Activated CD4-positive, alpha-beta T cell treated with anti-CD3 and anti-CD28 coated beads for 36 hours (primary cell): ENCODE measurements at regions not wholly inside any gene's neighbourhood (a gene's known extent, or its start where the extent isn't known, plus 50 kb on each side); places are given as distances from the start of the nearest gene placed in this dataset.

Experiments
- ATAC-seq: fragments of 200-7000 bp; cut with Tn5 transposase; one replicate; pipeline ENCODE4 v1.10.0; 2021; ENCODE audit warnings: mild to moderate bottlenecking, moderate library complexity
- CTCF ChIA-PET: fragments of 350-600 bp; sonication (Branson Sonifier 250); formaldehyde crosslinking; loops from one replicate; lab custom pipeline; 2021; ENCODE audit warnings: antibody characterized with exemption; lab: Charles Lee
- POLR2A ChIA-PET: fragments of 350-600 bp; sonication (Branson Sonifier 250); formaldehyde crosslinking; loops from one replicate; lab custom pipeline; 2021; ENCODE audit warnings: antibody characterized with exemption, inconsistent platforms; lab: Charles Lee
- DNase-seq: peaks from one replicate; pipeline ENCODE4 v3.0.0-alpha.2; 2020
- H3K27ac Mint-ChIP-seq: one replicate; pipeline ENCODE4 v1.8.0; 2021; ENCODE audit warnings: mixed read lengths
- H3K27me3 Mint-ChIP-seq: one replicate; pipeline ENCODE4 v1.8.0; 2021; ENCODE audit warnings: mixed read lengths
- H3K36me3 Mint-ChIP-seq: one replicate; pipeline ENCODE4 v1.8.0; 2021; ENCODE audit warnings: low read depth, mixed read lengths
- H3K4me1 Mint-ChIP-seq: one replicate; pipeline ENCODE4 v1.8.0; 2021; ENCODE audit warnings: mixed read lengths
- H3K4me3 Mint-ChIP-seq: one replicate; pipeline ENCODE4 v1.8.0; 2021; ENCODE audit warnings: mild to moderate bottlenecking, moderate library complexity, mixed read lengths
- H3K9me3 Mint-ChIP-seq: one replicate; pipeline ENCODE4 v1.8.0; 2021; ENCODE audit warnings: low read depth, mixed read lengths
- intact Hi-C, 2 experiments: fragments of 100-400 bp; cut with DNase I in 1 of 2; cut with micrococcal nuclease in 1 of 2; formaldehyde crosslinking; loops; one replicate each; pipeline versions ENCODE4 v1.14.2 to v1.15.1; 2022 to 2024; cut with DNase I, micrococcal nuclease

- no peak overlapping the region for H3K27ac Mint-ChIP-seq
- no peak for DNase-seq
- no peak for ATAC-seq
- no peak overlapping the region for H3K4me3 Mint-ChIP-seq
- intact Hi-C loops = no loop called here
- no peaks in the 10 kb centered on the region for H3K27me3 Mint-ChIP-seq
- ChIA-PET CTCF (no interaction called here), POLR2A (no interaction called here)
- no peaks in the 10 kb centered on the region for H3K4me1 Mint-ChIP-seq
- H3K9me3 Mint-ChIP-seq = peaks cover 3% of the 10 kb centered on the region
- no peaks in the 10 kb centered on the region for H3K36me3 Mint-ChIP-seq
Observed at GRCh38 chr18:60319129-60319528, 53.4 kb downstream of the MC4R start.

GRCh38 chr18:60311676-60312360 lies 60.8 kb downstream of the MC4R start:
- ChIA-PET CTCF (no interaction called here), POLR2A (no interaction called here)
- H3K4me1 Mint-ChIP-seq = no peaks in the 10 kb centered on the region
- intact Hi-C loops = no loop called here
- no peak overlapping the region for H3K4me3 Mint-ChIP-seq
- H3K27ac Mint-ChIP-seq = no peak overlapping the region
- H3K27me3 Mint-ChIP-seq = no peaks in the 10 kb centered on the region
- no peaks in the 10 kb centered on the region for H3K36me3 Mint-ChIP-seq
- no peak for DNase-seq
- no peaks in the 10 kb centered on the region for H3K9me3 Mint-ChIP-seq
- no peak for ATAC-seq

- no peak for ATAC-seq
- POLR2A ChIA-PET = no interaction called here
- intact Hi-C loops = no loop called here
- no peaks in the 10 kb centered on the region for H3K9me3 Mint-ChIP-seq
- DNase-seq = no peak
- no peak overlapping the region for H3K27ac Mint-ChIP-seq
- H3K4me3 Mint-ChIP-seq = no peak overlapping the region
- H3K27me3 Mint-ChIP-seq = no peaks in the 10 kb centered on the region
- CTCF ChIA-PET = interaction anchor here (0.6 to 0.7 kb wide), 2 partner anchors 11 to 704 kb away, joined by 3 read pairs; no protein-coding TSS in a partner anchor
- H3K36me3 Mint-ChIP-seq = no peaks in the 10 kb centered on the region
- H3K4me1 Mint-ChIP-seq = no peaks in the 10 kb centered on the region
Observed at GRCh38 chr18:60295674-60296073, 76.9 kb downstream of the MC4R start.

GRCh38 chr18:60292186-60292585 lies 80.4 kb downstream of the MC4R start:
- no peak for ATAC-seq
- CTCF ChIA-PET = no interaction called here
- no peaks in the 10 kb centered on the region for H3K27me3 Mint-ChIP-seq
- intact Hi-C loops = no loop called here
- DNase-seq = no peak
- no peaks in the 10 kb centered on the region for H3K36me3 Mint-ChIP-seq
- no peaks in the 10 kb centered on the region for H3K4me1 Mint-ChIP-seq
- H3K27ac Mint-ChIP-seq = no peak overlapping the region
- no peak overlapping the region for H3K4me3 Mint-ChIP-seq
- POLR2A ChIA-PET = no interaction called here
- no peaks in the 10 kb centered on the region for H3K9me3 Mint-ChIP-seq

- DNase-seq (no peak), ATAC-seq (no peak)
- Mint-ChIP-seq H3K9me3 (no peaks in the 10 kb centered on the region), H3K27ac (no peak overlapping the region), H3K36me3 (no peaks in the 10 kb centered on the region), H3K27me3 (no peaks in the 10 kb centered on the region), H3K4me1 (no peaks in the 10 kb centered on the region), H3K4me3 (no peak overlapping the region)
- ChIA-PET POLR2A (no interaction called here), CTCF (no interaction called here)
- intact Hi-C loops = no loop called here
Observed at GRCh38 chr18:60279391-60279790, 93.2 kb downstream of the MC4R start.

- ATAC-seq (no peak), DNase-seq (no peak)
- Mint-ChIP-seq H3K27ac (no peak overlapping the region), H3K27me3 (no peaks in the 10 kb centered on the region), H3K36me3 (no peaks in the 10 kb centered on the region), H3K9me3 (peaks cover 3% of the 10 kb centered on the region), H3K4me3 (no peak overlapping the region), H3K4me1 (no peaks in the 10 kb centered on the region)
- intact Hi-C loops = no loop called here
- CTCF ChIA-PET = no interaction called here
- POLR2A ChIA-PET = no interaction called here
Observed at GRCh38 chr18:60277855-60278480, 94.6 kb downstream of the MC4R start.

GRCh38 chr18:60267391-60268058 lies 105.0 kb downstream of the MC4R start:
- DNase-seq = no peak
- H3K27me3 Mint-ChIP-seq = no peaks in the 10 kb centered on the region
- H3K4me3 Mint-ChIP-seq = no peak overlapping the region
- no peaks in the 10 kb centered on the region for H3K36me3 Mint-ChIP-seq
- H3K9me3 Mint-ChIP-seq = peaks cover 10% of the 10 kb centered on the region
- POLR2A ChIA-PET = no interaction called here
- intact Hi-C loops = no loop called here
- CTCF ChIA-PET = no interaction called here
- H3K4me1 Mint-ChIP-seq = no peaks in the 10 kb centered on the region
- H3K27ac Mint-ChIP-seq = no peak overlapping the region
- ATAC-seq = no peak

GRCh38 chr18:60266558-60266957 lies 106.0 kb downstream of the MC4R start:
- POLR2A ChIA-PET = no interaction called here
- Mint-ChIP-seq H3K27me3 (no peaks in the 10 kb centered on the region), H3K4me3 (no peak overlapping the region), H3K27ac (no peak overlapping the region), H3K36me3 (no peaks in the 10 kb centered on the region), H3K4me1 (no peaks in the 10 kb centered on the region), H3K9me3 (peaks cover 9% of the 10 kb centered on the region)
- DNase-seq = no peak
- CTCF ChIA-PET = no interaction called here
- no peak for ATAC-seq
- intact Hi-C loops = no loop called here

- Mint-ChIP-seq H3K36me3 (no peaks in the 10 kb centered on the region), H3K4me1 (peaks cover 4% of the 10 kb centered on the region), H3K9me3 (peaks cover 8% of the 10 kb centered on the region), H3K4me3 (no peak overlapping the region), H3K27me3 (no peaks in the 10 kb centered on the region), H3K27ac (no peak overlapping the region)
- CTCF ChIA-PET = no interaction called here
- no peak for ATAC-seq
- DNase-seq = no peak
- POLR2A ChIA-PET = no interaction called here
- intact Hi-C loops = no loop called here
Observed at GRCh38 chr18:60259052-60259681, 113.4 kb downstream of the MC4R start.

- no peak for ATAC-seq
- no peaks in the 10 kb centered on the region for H3K4me1 Mint-ChIP-seq
Observed at GRCh38 chr18:60249388-60249787, 123.2 kb downstream of the MC4R start.

GRCh38 chr18:60248336-60249330 lies 123.9 kb downstream of the MC4R start:
- intact Hi-C loops = no loop called here

More at GRCh38 chr18:60249388-60249787, 123.2 kb downstream of the MC4R start:
- no peaks in the 10 kb centered on the region for H3K27me3 Mint-ChIP-seq
- intact Hi-C loops = no loop called here
- H3K36me3 Mint-ChIP-seq = no peaks in the 10 kb centered on the region
- no peak overlapping the region for H3K27ac Mint-ChIP-seq
- ChIA-PET POLR2A (no interaction called here), CTCF (no interaction called here)
- H3K9me3 Mint-ChIP-seq = no peaks in the 10 kb centered on the region
- DNase-seq = no peak
- H3K4me3 Mint-ChIP-seq = no peak overlapping the region

More at GRCh38 chr18:60248336-60249330, 123.9 kb downstream of the MC4R start:
- H3K4me3 Mint-ChIP-seq = no peak overlapping the region
- H3K36me3 Mint-ChIP-seq = no peaks in the 10 kb centered on the region
- no peak overlapping the region for H3K27ac Mint-ChIP-seq
- no peaks in the 10 kb centered on the region for H3K27me3 Mint-ChIP-seq
- no peaks in the 10 kb centered on the region for H3K4me1 Mint-ChIP-seq
- ChIA-PET CTCF (interaction anchor here (0.8 kb wide), 1 partner anchor 33 kb away, joined by 3 read pairs; no protein-coding TSS in a partner anchor), POLR2A (no interaction called here)
- ATAC-seq (no peak), DNase-seq (no peak)
- H3K9me3 Mint-ChIP-seq = no peaks in the 10 kb centered on the region
